ENCODE measurements at regions not wholly inside any gene's neighbourhood (a gene's known extent, or its start where the extent isn't known, plus 50 kb on each side); places are given as distances from the start of the nearest gene placed in this dataset.

DNA sequence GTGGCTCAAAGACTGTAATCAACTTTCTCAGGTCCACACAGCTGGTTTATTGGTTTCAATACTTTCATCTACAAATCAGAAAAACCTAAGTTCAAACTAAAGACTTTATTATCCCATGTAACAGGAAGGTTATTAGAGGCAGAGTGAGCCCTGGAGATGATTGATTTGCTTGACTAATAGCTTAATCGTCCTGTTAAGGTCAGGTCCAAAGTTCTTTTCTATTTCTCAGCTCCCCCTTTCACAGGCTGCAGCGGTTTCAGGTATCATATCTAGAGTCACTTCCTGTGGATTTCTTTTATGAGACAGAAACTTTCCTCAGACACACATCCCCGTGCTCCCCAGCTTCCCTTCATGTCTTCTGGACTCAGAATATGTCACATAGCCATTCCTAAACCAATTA, 166.4 kb downstream of the PRELID2 start:
- no peak for TF ChIP-seq EZH2 (IDR thresholded peaks at IDR 0.05; ENCODE audit: low read depth, unreplicated experiment)
- TF ChIP-seq, protein P1, sequence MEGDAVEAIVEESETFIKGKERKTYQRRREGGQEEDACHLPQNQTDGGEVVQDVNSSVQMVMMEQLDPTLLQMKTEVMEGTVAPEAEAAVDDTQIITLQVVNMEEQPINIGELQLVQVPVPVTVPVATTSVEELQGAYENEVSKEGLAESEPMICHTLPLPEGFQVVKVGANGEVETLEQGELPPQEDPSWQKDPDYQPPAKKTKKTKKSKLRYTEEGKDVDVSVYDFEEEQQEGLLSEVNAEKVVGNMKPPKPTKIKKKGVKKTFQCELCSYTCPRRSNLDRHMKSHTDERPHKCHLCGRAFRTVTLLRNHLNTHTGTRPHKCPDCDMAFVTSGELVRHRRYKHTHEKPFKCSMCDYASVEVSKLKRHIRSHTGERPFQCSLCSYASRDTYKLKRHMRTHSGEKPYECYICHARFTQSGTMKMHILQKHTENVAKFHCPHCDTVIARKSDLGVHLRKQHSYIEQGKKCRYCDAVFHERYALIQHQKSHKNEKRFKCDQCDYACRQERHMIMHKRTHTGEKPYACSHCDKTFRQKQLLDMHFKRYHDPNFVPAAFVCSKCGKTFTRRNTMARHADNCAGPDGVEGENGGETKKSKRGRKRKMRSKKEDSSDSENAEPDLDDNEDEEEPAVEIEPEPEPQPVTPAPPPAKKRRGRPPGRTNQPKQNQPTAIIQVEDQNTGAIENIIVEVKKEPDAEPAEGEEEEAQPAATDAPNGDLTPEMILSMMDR (conservative IDR thresholded peaks at IDR 0.05; ENCODE audit: low read depth in 2 of 2), result no peak
- no peak for TF ChIP-seq POLR2AphosphoS5 (IDR thresholded peaks at IDR 0.05; ENCODE audit: low read depth)
- TF ChIP-seq, protein P2, sequence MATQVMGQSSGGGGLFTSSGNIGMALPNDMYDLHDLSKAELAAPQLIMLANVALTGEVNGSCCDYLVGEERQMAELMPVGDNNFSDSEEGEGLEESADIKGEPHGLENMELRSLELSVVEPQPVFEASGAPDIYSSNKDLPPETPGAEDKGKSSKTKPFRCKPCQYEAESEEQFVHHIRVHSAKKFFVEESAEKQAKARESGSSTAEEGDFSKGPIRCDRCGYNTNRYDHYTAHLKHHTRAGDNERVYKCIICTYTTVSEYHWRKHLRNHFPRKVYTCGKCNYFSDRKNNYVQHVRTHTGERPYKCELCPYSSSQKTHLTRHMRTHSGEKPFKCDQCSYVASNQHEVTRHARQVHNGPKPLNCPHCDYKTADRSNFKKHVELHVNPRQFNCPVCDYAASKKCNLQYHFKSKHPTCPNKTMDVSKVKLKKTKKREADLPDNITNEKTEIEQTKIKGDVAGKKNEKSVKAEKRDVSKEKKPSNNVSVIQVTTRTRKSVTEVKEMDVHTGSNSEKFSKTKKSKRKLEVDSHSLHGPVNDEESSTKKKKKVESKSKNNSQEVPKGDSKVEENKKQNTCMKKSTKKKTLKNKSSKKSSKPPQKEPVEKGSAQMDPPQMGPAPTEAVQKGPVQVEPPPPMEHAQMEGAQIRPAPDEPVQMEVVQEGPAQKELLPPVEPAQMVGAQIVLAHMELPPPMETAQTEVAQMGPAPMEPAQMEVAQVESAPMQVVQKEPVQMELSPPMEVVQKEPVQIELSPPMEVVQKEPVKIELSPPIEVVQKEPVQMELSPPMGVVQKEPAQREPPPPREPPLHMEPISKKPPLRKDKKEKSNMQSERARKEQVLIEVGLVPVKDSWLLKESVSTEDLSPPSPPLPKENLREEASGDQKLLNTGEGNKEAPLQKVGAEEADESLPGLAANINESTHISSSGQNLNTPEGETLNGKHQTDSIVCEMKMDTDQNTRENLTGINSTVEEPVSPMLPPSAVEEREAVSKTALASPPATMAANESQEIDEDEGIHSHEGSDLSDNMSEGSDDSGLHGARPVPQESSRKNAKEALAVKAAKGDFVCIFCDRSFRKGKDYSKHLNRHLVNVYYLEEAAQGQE (IDR thresholded peaks at IDR 0.05; ENCODE audit: unreplicated experiment), result no peak
- no peak for TF ChIP-seq EZH2phosphoT487 (IDR thresholded peaks at IDR 0.05; ENCODE audit: unreplicated experiment)
- no peak for TF ChIP-seq STAT1 (IDR thresholded peaks at IDR 0.05; ENCODE audit: unreplicated experiment)
- TF ChIP-seq ZNF114 (CRISPR knock-in tag; IDR thresholded peaks at IDR 0.05), result no peak
- no peak for TF ChIP-seq ZNF331 (CRISPR knock-in tag; IDR thresholded peaks at IDR 0.05; ENCODE audit: low read depth)
- no peak for TF ChIP-seq CREB1 (CRISPR knock-in tag; IDR thresholded peaks at IDR 0.05; ENCODE audit: low read depth)
- TF ChIP-seq, protein P3, sequence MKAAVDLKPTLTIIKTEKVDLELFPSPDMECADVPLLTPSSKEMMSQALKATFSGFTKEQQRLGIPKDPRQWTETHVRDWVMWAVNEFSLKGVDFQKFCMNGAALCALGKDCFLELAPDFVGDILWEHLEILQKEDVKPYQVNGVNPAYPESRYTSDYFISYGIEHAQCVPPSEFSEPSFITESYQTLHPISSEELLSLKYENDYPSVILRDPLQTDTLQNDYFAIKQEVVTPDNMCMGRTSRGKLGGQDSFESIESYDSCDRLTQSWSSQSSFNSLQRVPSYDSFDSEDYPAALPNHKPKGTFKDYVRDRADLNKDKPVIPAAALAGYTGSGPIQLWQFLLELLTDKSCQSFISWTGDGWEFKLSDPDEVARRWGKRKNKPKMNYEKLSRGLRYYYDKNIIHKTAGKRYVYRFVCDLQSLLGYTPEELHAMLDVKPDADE (IDR thresholded peaks at IDR 0.05), result no peak
- no peak for TF ChIP-seq NANOG (IDR thresholded peaks at IDR 0.05; ENCODE audit: borderline replicate concordance)
- no peak for TF ChIP-seq JUNB (IDR thresholded peaks at IDR 0.05; ENCODE audit: unreplicated experiment)

Measured in GM23338 (cell line).